HuH-7 (cell line): ENCODE measurements at regions not wholly inside any gene's neighbourhood (a gene's known extent, or its start where the extent isn't known, plus 50 kb on each side); places are given as distances from the start of the nearest gene placed in this dataset.
"Not testable (repeated sequence)": the region's sequence is repeated elsewhere in the genome, so short reads cannot be mapped to it uniquely, and the experiment has no call there.

ENCODE experiments used
- DNase-seq: peaks from one replicate; pipeline ENCODE4 v3.0.0; 2011; ENCODE audit warnings: low spot score

- DNase-seq, result not testable (repeated sequence)
Measured at GRCh38 chr21:13921455-13921854, 289.3 kb downstream of the LIPI start.

DNA sequence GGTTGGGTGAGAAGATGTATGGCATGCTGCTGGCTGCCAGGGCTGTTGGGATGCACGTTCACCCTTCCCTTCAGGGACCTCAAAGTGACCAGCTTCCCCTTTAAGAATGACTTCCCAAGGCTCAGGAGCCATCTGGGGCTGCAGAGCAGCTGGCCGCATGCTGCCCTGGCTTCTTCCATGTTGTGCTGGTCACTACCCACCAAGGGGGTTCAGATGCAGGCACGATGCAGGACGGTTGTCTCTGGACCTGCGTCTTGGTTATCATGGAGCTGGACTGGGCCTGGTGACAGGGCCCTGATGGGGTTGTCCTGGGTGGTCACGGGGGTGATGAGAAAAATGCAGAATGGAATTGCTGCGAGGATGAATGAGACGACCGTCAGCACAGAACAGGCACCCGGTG, 297.8 kb downstream of the POTED start:
- not testable (repeated sequence) for DNase-seq

GRCh38 chr21:13896596-13897247, 287.1 kb downstream of the POTED start:
- DNase-seq, result not testable (repeated sequence)

DNA sequence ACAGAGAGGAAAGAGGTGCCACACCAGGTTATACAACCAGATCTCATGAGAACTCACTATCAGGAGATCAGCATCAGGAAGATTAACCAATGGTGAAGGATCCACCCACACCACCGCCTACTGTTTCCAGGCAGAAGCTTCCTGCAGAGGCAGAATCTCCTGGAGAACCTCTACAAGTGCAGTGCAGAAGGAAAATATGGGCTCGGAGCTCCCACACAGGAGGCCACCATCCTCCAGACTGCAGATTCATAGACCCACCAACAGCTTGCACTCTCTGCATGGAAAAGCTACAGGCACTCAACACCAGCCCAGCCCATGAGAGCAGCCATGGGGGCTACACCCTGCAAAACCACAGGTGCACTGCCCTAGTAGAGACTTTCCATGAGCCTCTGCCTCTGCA, 284.0 kb downstream of the POTED start:
- not testable (repeated sequence) for DNase-seq

DNA sequence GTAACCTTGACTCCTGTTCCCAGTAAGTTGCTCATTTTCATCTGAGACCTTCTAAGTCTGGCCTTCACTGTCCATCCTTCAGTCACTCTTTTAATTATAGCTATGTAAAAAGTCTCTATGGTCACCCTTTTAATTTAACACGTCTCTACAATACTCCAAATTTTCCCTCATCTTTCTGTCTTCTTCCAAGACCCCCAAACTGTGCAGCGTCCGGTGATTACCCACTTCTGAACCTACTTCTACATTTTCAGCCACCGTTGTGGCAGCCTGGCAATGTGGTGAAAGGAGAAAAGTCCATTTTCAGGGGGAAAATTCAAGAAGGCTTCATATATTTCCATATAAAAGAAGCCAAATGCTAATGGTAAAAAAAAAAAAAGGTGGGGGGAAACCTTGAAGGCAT, 283.4 kb downstream of the POTED start:
- not testable (repeated sequence) for DNase-seq

GRCh38 chr21:13892146-13892751, 282.7 kb downstream of the POTED start:
- DNase-seq, result not testable (repeated sequence)

- DNase-seq, result not testable (repeated sequence)
Measured at GRCh38 chr21:13889176-13889575, 279.6 kb downstream of the POTED start.

GRCh38 chr21:13883641-13884395, 274.2 kb downstream of the POTED start:
- not testable (repeated sequence) for DNase-seq

GRCh38 chr21:13877503-13877902, 267.9 kb downstream of the POTED start:
- DNase-seq, result not testable (repeated sequence)

DNA sequence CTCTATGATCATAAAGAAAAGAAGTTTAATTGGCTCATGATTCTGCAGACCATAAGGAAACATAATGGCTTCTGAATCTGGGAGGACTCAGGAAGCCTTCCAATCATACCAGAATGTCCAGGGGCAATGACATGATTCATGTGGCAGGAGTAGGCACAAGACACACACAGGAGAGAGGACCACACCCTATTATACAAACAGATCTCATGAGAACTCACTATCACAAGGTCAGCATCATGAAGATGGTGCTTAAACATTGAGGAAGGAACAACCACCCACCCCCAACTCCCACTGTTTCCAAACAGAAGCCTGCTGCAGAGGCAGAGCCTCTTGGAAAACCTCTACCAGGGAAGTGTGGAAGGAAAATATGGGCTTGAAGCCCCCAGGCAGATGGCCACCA, 267.4 kb downstream of the POTED start:
- not testable (repeated sequence) for DNase-seq

GRCh38 chr21:13874001-13874400, 264.4 kb downstream of the POTED start:
- DNase-seq, result not testable (repeated sequence)

DNA sequence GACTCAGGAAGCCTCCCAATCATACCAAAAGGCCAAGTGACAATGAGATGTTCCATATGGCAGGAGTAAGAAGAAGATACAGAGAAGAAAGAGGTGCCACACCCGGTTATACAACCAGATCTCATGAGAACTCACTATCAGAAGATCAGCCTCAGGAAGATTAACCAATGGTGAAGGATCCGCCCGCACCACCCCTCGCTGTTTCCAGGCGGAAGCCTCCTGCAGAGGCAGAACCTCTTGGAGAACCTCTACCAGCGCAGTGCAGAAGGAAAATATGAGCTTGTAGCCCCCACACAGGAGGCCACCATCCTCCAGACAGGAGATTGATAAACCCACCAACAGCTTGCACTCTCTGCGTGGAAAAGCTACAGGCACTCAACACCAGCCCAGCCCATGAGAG, 245.1 kb downstream of the POTED start:
- DNase-seq, result no peak

GRCh38 chr21:13850808-13851207, 241.2 kb downstream of the POTED start:
- not testable (repeated sequence) for DNase-seq

- DNase-seq, result not testable (repeated sequence)
Measured at GRCh38 chr21:13849489-13849888, 239.9 kb downstream of the POTED start.

- not testable (repeated sequence) for DNase-seq
Measured at GRCh38 chr21:13846718-13847117, 237.1 kb downstream of the POTED start.

DNA sequence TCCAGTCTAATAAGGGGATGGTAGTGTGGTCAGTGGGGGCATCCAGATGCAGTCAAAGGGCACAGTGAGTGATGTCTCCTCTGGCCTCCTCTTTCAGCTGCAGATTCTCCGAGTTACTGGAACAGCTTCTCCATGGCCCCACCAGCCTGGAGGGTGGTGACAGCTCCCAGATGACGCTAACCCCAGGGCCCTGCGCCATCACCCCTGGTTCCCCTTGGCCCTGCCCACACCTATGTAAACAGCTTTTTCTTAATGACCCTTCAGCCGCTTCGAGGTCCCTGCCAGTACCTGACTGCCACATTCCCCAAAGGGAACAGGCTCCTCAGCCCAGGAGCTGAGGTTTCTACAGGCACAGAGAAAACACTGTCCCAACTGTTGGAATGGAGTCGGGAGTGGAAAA, 235.0 kb downstream of the POTED start:
- DNase-seq, result not testable (repeated sequence)

DNA sequence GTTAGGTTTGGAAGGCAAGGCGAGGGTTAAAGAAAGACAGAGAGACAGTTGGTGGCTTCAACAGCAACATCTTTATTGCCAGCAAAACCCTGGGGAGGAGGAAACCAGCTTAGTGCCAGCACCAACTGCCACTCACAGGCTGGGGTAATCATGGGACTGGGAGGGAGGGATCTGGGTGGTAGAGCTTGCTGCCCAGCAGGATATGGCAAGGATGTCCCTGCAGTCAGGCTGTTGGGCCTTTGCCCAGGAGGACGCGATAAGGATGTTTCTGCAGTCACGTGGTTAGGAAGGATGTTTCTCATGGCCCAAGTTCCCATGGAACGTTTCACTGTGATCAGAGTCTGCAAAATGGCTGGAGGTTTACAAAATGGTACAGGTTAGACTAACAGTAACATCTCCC, 233.5 kb downstream of the POTED start:
- not testable (repeated sequence) for DNase-seq

DNA sequence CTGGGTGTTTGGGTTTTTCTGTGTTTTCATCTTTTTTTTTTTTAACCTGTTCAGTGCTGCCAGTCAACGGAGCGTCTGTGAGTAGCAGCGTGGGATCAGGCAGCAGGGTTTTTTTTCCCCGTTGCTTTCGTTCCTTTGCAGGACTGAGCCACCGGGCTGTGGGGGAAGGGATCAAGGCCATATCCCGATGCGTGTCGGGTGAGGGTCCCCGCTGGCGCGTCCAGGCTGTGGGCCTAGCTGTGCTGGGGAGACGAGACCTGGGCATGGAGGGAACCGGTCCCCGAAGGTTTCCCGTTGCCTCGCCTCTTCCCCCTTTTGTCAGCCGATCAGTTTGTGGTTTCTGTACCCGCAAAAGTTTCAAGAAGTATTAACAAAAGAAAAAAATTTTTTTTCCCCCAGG, 218.1 kb downstream of the POTED start:
- DNase-seq, result not testable (repeated sequence)

- no peak for DNase-seq
Measured at GRCh38 chr21:13827201-13827600, 217.6 kb downstream of the POTED start.

- not testable (repeated sequence) for DNase-seq
Measured at GRCh38 chr21:13826511-13826910, 216.9 kb downstream of the POTED start.

GRCh38 chr21:13825218-13825778, 215.7 kb downstream of the POTED start:
- not testable (repeated sequence) for DNase-seq

GRCh38 chr21:13820286-13820685, 210.7 kb downstream of the POTED start:
- DNase-seq, result not testable (repeated sequence)

DNA sequence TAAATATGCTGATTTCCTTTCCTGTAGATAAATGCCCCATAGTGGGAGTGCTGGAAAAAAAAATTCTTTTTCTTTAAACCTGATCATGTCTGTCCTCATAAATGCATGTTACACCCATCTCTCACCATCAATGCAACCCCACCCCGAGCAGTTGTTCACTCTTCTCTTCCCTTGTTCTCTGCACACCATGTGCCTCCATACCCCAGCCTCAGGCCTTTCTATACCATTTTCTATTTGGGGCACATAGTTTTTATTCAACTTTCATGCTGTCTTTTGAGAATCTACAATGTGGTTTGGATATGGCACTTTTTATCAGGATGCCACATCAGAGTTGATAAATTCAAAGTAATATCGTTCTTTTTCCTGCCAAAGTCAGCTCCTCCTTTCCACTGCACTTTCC, 202.6 kb downstream of the POTED start:
- not testable (repeated sequence) for DNase-seq
